ENCODE measurements at regions not wholly inside any gene's neighbourhood (a gene's known extent, or its start where the extent isn't known, plus 50 kb on each side); places are given as distances from the start of the nearest gene placed in this dataset.

DNA sequence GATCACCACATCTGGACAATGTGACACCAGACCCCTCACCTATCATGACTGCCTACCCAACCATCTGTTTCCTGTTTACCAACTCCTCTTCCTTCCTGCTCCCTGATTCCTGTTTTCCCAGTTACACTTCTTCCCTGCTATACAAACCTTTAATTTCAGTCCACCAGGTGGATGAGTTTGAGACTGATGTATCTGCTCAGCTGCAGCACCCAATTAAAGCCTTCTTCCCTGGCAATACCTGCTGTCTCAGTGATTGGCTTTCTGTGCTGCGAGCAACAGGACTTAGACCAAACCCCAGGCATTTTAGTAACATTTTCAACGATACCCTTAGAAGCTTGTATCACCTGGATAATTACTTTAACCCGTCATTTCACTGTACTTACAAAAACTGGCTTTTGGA lies 968.2 kb upstream of the NR2F2 start:
- H3K4me1 ChIP-seq (ENCODE audit: control insufficient read depth, low read length) = no peaks in the 10 kb centered on the region
- H3F3A ChIP-seq (ENCODE audit: control insufficient read depth, insufficient read depth) = no peaks in the 10 kb centered on the region
- no peak overlapping the region for H3K4me3 ChIP-seq (ENCODE audit: low read length)
- no peaks in the 10 kb centered on the region for H3K27me3 ChIP-seq (ENCODE audit: control insufficient read depth, low read length)
- H3K4me2 ChIP-seq (ENCODE audit: low read length) = no peak overlapping the region
- no peaks in the 10 kb centered on the region for H3K79me2 ChIP-seq (ENCODE audit: control insufficient read depth, low read length)
- H3K36me3 ChIP-seq (ENCODE audit: control insufficient read depth, low read length) = no peaks in the 10 kb centered on the region
- H4K20me1 ChIP-seq (ENCODE audit: control insufficient read depth, insufficient read depth, low read depth, low read length) = no peaks in the 10 kb centered on the region
- H3K9me3 ChIP-seq (ENCODE audit: control insufficient read depth, insufficient read depth, low read length) = no peaks in the 10 kb centered on the region
- no peak overlapping the region for H3K27ac ChIP-seq (ENCODE audit: low read depth, low read length)
- TF ChIP-seq, protein P1, sequence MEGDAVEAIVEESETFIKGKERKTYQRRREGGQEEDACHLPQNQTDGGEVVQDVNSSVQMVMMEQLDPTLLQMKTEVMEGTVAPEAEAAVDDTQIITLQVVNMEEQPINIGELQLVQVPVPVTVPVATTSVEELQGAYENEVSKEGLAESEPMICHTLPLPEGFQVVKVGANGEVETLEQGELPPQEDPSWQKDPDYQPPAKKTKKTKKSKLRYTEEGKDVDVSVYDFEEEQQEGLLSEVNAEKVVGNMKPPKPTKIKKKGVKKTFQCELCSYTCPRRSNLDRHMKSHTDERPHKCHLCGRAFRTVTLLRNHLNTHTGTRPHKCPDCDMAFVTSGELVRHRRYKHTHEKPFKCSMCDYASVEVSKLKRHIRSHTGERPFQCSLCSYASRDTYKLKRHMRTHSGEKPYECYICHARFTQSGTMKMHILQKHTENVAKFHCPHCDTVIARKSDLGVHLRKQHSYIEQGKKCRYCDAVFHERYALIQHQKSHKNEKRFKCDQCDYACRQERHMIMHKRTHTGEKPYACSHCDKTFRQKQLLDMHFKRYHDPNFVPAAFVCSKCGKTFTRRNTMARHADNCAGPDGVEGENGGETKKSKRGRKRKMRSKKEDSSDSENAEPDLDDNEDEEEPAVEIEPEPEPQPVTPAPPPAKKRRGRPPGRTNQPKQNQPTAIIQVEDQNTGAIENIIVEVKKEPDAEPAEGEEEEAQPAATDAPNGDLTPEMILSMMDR (IDR thresholded peaks at IDR 0.05; ENCODE audit: low read depth, low read length, poor library complexity, severe bottlenecking) = no peak
- TF ChIP-seq EZH2phosphoT487 (IDR thresholded peaks at IDR 0.05; ENCODE audit: borderline replicate concordance, low read length) = no peak
- no peaks in the 10 kb centered on the region for H3K9me2 ChIP-seq (replicated peaks; ENCODE audit: control insufficient read depth, low read length)

DNA sequence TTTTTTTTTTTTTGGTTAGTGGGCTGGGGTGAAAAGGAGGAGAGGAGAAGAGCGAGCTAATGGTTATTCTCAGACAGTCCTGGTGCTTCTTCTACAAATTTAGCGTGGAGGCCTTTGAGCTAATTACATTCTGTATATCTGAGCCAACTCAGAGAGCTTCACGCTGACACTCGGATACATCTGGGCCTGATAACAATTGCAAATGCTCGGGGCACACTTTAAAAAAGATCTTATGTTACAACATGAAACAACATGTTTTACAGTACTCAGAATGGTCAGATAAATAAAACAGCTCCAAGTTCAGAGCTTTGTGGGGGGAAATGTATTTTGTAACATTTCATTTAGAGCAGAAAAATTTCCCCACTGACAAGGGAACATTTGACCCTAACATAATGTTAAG lies 966.9 kb upstream of the NR2F2 start:
- H3K9me2 ChIP-seq (replicated peaks; ENCODE audit: control insufficient read depth, low read length) = no peaks in the 10 kb centered on the region
- no peaks in the 10 kb centered on the region for H3K79me2 ChIP-seq (ENCODE audit: control insufficient read depth, low read length)
- no peaks in the 10 kb centered on the region for H3K9me3 ChIP-seq (ENCODE audit: control insufficient read depth, insufficient read depth, low read length)
- no peak overlapping the region for H3K4me2 ChIP-seq (ENCODE audit: low read length)
- H3K36me3 ChIP-seq (ENCODE audit: control insufficient read depth, low read length) = no peaks in the 10 kb centered on the region
- no peaks in the 10 kb centered on the region for H4K20me1 ChIP-seq (ENCODE audit: control insufficient read depth, insufficient read depth, low read depth, low read length)
- TF ChIP-seq, protein P1 (IDR thresholded peaks at IDR 0.05; ENCODE audit: low read depth, low read length, poor library complexity, severe bottlenecking) = no peak
- TF ChIP-seq EZH2phosphoT487 (IDR thresholded peaks at IDR 0.05; ENCODE audit: borderline replicate concordance, low read length) = no peak
- no peaks in the 10 kb centered on the region for H3K4me1 ChIP-seq (ENCODE audit: control insufficient read depth, low read length)
- H3K27ac ChIP-seq (ENCODE audit: low read depth, low read length) = no peak overlapping the region
- no peaks in the 10 kb centered on the region for H3F3A ChIP-seq (ENCODE audit: control insufficient read depth, insufficient read depth)
- H3K4me3 ChIP-seq (ENCODE audit: low read length) = no peak overlapping the region
- no peaks in the 10 kb centered on the region for H3K27me3 ChIP-seq (ENCODE audit: control insufficient read depth, low read length)

DNA sequence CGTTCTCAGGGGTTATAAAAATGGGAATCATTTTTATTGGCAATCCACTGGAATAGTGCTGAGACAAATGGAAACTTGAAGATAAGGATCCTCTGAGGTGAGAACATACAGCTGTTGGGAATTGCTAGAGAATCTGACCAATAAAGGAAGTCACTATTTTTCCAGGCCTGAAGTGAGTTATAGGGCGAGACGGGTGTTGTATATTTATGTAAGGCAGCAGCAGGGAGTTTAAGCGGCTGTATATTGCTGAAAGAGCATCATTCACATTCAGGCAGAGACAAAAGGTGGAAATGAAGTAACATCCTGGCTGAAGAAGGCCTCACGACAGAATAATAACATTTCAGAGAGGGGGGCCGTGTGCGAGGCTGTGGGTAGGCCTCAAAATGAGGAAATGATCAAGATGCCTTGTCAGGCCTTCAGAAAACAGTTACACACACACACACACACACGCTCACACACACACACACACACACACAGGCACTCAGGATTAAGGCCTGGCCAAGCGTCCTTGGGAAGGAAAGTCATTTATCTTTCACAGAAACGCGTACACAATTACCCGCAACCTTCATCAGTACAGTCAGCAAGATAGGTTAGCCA lies 964.9 kb upstream of the NR2F2 start:
- H3K4me1 ChIP-seq (ENCODE audit: control insufficient read depth, low read length) = no peaks in the 10 kb centered on the region
- no peaks in the 10 kb centered on the region for H3F3A ChIP-seq (ENCODE audit: control insufficient read depth, insufficient read depth)
- no peaks in the 10 kb centered on the region for H3K9me3 ChIP-seq (ENCODE audit: control insufficient read depth, insufficient read depth, low read length)
- no peak overlapping the region for H3K4me3 ChIP-seq (ENCODE audit: low read length)
- H3K27me3 ChIP-seq (ENCODE audit: control insufficient read depth, low read length) = no peaks in the 10 kb centered on the region
- H3K9me2 ChIP-seq (replicated peaks; ENCODE audit: control insufficient read depth, low read length) = no peaks in the 10 kb centered on the region
- no peaks in the 10 kb centered on the region for H4K20me1 ChIP-seq (ENCODE audit: control insufficient read depth, insufficient read depth, low read depth, low read length)
- TF ChIP-seq, protein P1 (IDR thresholded peaks at IDR 0.05; ENCODE audit: low read depth, low read length, poor library complexity, severe bottlenecking) = no peak
- TF ChIP-seq EZH2phosphoT487 (IDR thresholded peaks at IDR 0.05; ENCODE audit: borderline replicate concordance, low read length) = no peak
- H3K4me2 ChIP-seq (ENCODE audit: low read length) = no peak overlapping the region
- no peak overlapping the region for H3K27ac ChIP-seq (ENCODE audit: low read depth, low read length)
- H3K79me2 ChIP-seq (ENCODE audit: control insufficient read depth, low read length) = no peaks in the 10 kb centered on the region
- H3K36me3 ChIP-seq (ENCODE audit: control insufficient read depth, low read length) = no peaks in the 10 kb centered on the region

Measured in DOHH2 (cell line).